ENCODE measurements at regions not wholly inside any gene's neighbourhood (a gene's known extent, or its start where the extent isn't known, plus 50 kb on each side); places are given as distances from the start of the nearest gene placed in this dataset.

DNA sequence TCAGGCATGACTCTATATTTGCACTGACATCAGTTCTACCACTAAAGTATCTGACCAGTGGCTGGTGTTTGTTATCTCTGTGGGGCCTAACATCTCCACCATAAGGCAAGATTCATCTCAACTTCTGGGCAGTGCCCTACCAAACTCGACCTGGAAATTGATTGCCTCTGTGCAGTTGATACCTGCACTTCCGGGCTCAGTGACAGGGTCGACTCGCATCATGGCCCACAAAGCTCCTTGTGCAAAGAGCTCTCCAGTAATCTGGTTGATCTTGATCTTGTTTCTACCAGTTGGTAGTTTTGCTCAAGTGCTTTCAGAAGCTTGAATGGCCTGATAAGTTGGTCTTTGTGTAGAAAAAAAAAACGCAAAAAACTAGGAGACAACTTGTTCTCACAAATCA, 501.1 kb upstream of the JAG1 start:
- DNase-seq (no peak), ATAC-seq (ENCODE audit: low read depth) (no peak)
- Histone ChIP-seq H3K4me1 (ENCODE audit: control insufficient read depth, insufficient read depth, low read length) (peaks cover 5% of the 10 kb centered on the region; the same call in 1 of the 2 replicates), H2AFZ (replicated peaks; ENCODE audit: low read length, poor library complexity) (no peak overlapping the region), H3K79me1 (ENCODE audit: low read depth in 1 of 2, low read length in 2 of 2) (no peaks in the 10 kb centered on the region), H3K9ac (ENCODE audit: low read depth, low read length) (no peak overlapping the region), H3K9me1 (ENCODE audit: insufficient read depth, low read length) (no peaks in the 10 kb centered on the region), H2AK5ac (ENCODE audit: low read depth, low read length) (no peak overlapping the region), H3K56ac (ENCODE audit: extremely low read depth, insufficient read depth, low read length) (no peak overlapping the region), H3K14ac (replicated peaks; ENCODE audit: low read depth, low read length) (no peak overlapping the region), H4K91ac (ENCODE audit: insufficient read depth, low read depth, low read length) (no peak overlapping the region), H3K18ac (ENCODE audit: low read depth, low read length) (no peak overlapping the region), H2AK9ac (replicated peaks; ENCODE audit: low read depth, low read length, poor library complexity) (no peak overlapping the region), H3K4me2 (ENCODE audit: low read depth, low read length) (no peak overlapping the region), H4K5ac (ENCODE audit: low read depth, low read length) (no peak overlapping the region), H3K27ac (ENCODE audit: insufficient read depth, low read length) (no peak overlapping the region), H3K23ac (ENCODE audit: low read depth, low read length) (no peak overlapping the region), H2BK15ac (ENCODE audit: low read depth, low read length) (no peak overlapping the region), H4K8ac (ENCODE audit: low read depth in 2 of 2, low read length in 2 of 2) (no peak overlapping the region), H3K4ac (ENCODE audit: low read depth, low read length) (no peak overlapping the region), H4K20me1 (ENCODE audit: insufficient read depth, low read length) (no peaks in the 10 kb centered on the region), H2BK120ac (ENCODE audit: low read depth, low read length) (no peak overlapping the region), H3K27me3 (ENCODE audit: control insufficient read depth, insufficient read depth, low read length) (no peaks in the 10 kb centered on the region), H2BK20ac (ENCODE audit: low read depth, low read length) (no peak overlapping the region), H3K4me3 (ENCODE audit: insufficient read depth, low read depth, low read length) (no peak overlapping the region), H3K9me3 (ENCODE audit: control insufficient read depth, insufficient read depth, low read length) (no peaks in the 10 kb centered on the region), H3K36me3 (ENCODE audit: control insufficient read depth, insufficient read depth, low read length) (no peaks in the 10 kb centered on the region), H2BK5ac (ENCODE audit: low read depth, low read length, poor library complexity, severe bottlenecking) (no peak overlapping the region)
- no CpG with 5 or more reads among the region's 5 CpGs for WGBS, 2 experiments (ENCODE audit: extremely low coverage in 2 of 2, insufficient read length in 1 of 2)
- BruUV-seq (replicated peaks), result no TSS peak
- ChIA-PET CTCF (interaction anchor here (1.3 to 1.6 kb wide), 2 partner anchors 31 to 86 kb away, joined by 3 to 6 read pairs; no protein-coding TSS in a partner anchor), POLR2A (ENCODE audit: unreplicated experiment) (no interaction called here)
- intact Hi-C loops (cut with micrococcal nuclease), result no loop called here
- in situ Hi-C loops (cut with MboI; ENCODE audit: low sequenced_read_pairs), result no loop called here
- no peak for TF ChIP-seq SMC3 (IDR thresholded peaks at IDR 0.05; ENCODE audit: low read depth, low read length)
- TF ChIP-seq FOS (IDR thresholded peaks at IDR 0.05; ENCODE audit: low read depth, low read length), result no peak
- TF ChIP-seq, protein P1, sequence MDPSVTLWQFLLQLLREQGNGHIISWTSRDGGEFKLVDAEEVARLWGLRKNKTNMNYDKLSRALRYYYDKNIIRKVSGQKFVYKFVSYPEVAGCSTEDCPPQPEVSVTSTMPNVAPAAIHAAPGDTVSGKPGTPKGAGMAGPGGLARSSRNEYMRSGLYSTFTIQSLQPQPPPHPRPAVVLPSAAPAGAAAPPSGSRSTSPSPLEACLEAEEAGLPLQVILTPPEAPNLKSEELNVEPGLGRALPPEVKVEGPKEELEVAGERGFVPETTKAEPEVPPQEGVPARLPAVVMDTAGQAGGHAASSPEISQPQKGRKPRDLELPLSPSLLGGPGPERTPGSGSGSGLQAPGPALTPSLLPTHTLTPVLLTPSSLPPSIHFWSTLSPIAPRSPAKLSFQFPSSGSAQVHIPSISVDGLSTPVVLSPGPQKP (IDR thresholded peaks at IDR 0.05; ENCODE audit: borderline replicate concordance, low read depth, low read length), result no peak
- no peak for TF ChIP-seq RCOR1 (IDR thresholded peaks at IDR 0.05; ENCODE audit: insufficient replicate concordance, low read length)
- no peak for TF ChIP-seq CEBPB (IDR thresholded peaks at IDR 0.05; ENCODE audit: low read depth, low read length)
- no peak for TF ChIP-seq NFE2L2 (IDR thresholded peaks at IDR 0.05; ENCODE audit: low read depth, low read length)
- TF ChIP-seq, protein P2, sequence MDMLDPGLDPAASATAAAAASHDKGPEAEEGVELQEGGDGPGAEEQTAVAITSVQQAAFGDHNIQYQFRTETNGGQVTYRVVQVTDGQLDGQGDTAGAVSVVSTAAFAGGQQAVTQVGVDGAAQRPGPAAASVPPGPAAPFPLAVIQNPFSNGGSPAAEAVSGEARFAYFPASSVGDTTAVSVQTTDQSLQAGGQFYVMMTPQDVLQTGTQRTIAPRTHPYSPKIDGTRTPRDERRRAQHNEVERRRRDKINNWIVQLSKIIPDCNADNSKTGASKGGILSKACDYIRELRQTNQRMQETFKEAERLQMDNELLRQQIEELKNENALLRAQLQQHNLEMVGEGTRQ (IDR thresholded peaks at IDR 0.05; ENCODE audit: low read depth, low read length), result no peak
- no peak for TF ChIP-seq MAZ (IDR thresholded peaks at IDR 0.05; ENCODE audit: borderline replicate concordance, low read depth, low read length)
- TF ChIP-seq POLR2A (IDR thresholded peaks at IDR 0.05; ENCODE audit: low read depth, low read length), result no peak
- TF ChIP-seq CHD1 (IDR thresholded peaks at IDR 0.05; ENCODE audit: low read depth, low read length), result no peak
- TF ChIP-seq BHLHE40 (IDR thresholded peaks at IDR 0.05; ENCODE audit: low read depth, low read length), result no peak
- dilution Hi-C loops (cut with HindIII; ENCODE audit: low sequenced_read_pairs, unreplicated experiment), result no loop called here
